Activated CD4-positive, alpha-beta T cell treated with anti-CD3 and anti-CD28 coated beads, Interleukin-2, Interleukin-6, amounts not matched to agents 100 ng/mL and 50 ng/mL, durations not matched to agents 16 hours and 8 hours (primary cell): ENCODE measurements at regions not wholly inside any gene's neighbourhood (a gene's known extent, or its start where the extent isn't known, plus 50 kb on each side); places are given as distances from the start of the nearest gene placed in this dataset.
"Not testable (repeated sequence)": the region's sequence is repeated elsewhere in the genome, so short reads cannot be mapped to it uniquely, and the experiment has no call there.

Experiments used
- DNase-seq: peaks from one replicate; pipeline ENCODE4 v3.0.0-alpha.2; 2020

DNA sequence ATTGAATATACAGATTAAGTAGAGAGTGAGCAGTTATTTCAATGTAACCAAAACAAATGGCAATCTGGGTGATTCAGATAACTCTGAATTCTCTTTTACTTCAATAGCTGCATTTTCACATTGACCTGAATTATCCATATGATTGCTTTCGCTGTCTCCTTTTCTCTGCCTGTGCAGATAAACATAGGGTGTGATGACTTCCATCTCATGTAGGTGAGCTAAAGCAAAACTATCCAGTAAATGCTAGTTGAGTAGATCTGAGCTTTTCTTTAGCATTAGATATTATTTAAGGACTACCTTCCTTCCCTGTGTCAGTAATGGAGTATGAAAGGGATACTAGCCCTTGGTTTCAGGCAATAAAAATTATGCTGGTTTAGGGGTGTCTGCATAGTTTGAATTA is 288.6 kb downstream of the OXSM start:
- DNase-seq = no peak

DNA sequence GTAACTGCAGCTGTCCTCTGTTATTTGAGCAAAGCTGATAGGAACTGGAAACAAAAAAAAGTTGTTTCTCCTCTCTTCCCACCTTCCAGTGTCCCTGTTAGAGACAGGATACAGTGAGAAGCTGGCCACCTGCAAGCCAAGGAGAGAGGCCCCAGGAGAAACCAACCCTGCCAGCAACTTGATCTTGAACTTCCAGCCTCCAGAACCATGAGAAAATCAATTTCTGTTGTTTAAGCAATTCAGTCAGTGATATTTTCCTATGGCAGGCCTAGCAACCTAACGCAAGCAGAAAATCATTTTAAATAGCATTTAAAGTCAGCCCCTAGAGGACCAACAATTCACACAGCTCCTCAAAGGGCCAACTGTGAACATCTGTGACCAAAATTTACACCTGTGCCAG is 291.3 kb downstream of the OXSM start:
- DNase-seq = no peak

DNA sequence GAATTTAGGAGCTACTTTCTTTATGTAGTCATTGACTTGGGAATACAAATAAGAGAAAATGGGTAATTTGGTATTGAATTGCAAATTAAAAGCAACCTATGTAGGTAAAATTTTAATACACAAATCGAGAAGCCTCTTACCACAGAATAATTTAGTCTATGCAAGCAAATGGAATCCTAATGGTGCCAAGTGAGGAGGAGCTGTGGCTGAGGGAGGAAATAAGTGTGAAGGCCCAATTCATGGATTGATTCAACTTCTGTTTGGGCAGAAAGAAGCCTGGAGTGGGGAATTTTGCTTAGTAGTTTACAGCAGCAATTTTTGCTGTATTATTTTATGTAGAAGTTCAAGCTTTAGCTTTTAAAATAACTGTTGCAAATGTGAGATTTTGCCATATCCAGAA is 291.9 kb downstream of the OXSM start:
- no peak for DNase-seq

DNA sequence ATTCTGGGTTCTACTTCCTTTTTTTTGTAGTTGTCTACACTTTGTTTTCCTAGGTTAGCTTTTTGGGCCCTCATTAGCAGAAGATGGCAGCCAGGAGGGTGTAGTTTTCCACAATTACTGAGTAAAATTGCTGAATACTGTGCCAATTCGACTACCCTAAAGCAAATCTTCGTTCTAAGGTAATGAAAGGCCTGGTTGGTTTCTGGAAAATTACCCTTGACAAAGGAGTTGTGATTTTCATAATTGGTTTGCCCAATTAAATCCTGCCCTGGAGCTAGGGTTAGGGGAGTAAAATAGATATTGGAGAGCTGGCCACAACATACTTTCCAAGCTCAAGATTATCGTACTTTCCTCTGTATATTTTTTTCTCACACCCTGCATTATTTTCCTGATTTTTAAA is 293.0 kb downstream of the OXSM start:
- no peak for DNase-seq

DNA sequence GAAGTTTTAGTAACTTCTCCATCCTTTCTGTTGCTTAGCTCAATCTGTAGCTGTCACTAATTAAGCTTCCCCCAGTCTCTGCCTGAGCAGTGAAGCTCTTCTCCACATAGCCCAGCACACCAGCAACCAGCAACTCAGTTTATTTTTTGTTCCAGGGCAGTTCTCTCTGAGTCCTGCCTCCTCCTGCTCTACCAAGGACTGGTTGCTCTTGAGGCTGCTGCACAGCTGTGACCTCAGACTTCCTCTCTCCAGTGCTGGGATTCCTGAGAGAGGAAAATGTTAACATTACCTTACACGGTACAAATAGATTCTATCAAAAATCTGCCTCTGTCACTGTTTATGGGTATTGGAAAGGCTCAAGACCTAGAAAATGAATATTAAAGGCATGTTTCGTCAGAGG is 294.7 kb downstream of the OXSM start:
- DNase-seq = no peak

DNA sequence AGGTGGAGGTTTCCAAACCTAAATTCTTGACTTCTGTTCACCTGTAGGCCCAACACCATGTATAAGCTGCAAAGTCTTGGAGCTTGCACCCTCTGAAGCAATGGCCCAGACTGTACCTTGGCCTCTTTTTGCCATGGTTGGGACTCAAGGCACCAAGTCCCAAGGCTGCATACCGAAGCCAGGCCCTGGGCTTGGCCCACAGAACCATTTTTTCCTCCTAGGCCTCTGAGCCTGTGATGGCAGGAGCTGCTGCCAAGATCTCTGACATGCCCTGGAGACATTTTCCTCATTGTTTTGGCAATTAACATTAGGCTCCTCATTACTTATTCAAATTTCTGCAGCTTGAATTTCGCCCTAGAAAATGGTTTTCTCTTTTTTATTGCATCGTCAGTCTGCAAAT is 297.9 kb downstream of the OXSM start:
- DNase-seq = no peak

DNA sequence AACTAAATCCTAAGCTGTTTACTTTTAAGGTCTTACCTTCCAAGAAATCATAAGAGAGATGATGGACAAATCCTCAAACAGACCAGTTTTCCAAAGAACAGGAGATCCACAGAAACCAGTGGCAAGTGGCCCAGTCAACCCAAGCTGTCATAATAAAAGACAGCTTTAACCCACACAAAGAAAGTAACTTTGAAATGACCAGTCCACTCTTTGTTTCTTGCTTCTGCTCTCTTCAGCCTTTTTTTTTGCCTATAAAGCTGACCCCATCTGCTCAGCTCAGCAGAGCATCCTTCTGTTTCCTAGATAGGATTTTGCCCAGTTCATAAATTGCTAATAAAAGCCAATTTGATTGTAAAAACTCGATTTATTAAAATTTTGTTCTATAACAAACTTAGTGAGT is 299.4 kb downstream of the OXSM start:
- DNase-seq = no peak

DNA sequence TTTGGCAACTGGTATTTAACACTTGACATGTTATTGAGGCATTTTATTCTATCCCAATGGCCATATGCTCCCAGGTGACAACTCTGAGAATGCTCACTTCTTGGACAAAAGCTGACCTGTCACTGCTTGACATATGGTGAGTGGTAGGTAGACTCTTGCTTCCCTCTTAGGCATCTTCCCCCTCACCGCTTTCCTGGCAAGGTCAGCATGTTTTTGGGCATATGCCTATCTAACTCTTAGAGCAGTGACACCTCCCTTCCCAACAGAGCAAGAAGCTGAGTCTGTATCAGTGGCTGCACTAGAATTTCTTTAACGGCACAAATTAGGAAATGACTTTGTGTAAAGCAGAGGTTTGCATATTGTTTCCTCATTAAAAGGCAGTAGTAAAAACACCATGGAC is 300.7 kb downstream of the OXSM start:
- no peak for DNase-seq

DNA sequence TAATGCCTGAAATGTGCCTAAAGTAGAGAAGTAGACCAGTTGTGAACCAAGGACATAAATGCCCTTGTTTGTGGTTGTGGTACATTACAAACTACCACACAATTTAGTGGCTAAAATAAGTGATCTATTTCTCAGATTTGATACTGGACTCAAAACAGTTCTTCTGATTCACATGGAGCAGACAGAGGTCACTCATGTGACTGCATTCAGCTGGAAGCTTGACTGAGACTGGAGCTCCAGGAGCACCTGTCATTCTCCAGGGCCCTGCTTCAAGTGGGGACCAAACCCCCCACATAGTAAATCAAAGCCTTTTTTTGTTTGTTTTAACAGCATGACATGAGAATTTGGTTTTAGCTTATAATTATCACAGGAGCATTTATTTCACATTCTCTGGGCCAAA is 301.2 kb downstream of the OXSM start:
- no peak for DNase-seq

DNA sequence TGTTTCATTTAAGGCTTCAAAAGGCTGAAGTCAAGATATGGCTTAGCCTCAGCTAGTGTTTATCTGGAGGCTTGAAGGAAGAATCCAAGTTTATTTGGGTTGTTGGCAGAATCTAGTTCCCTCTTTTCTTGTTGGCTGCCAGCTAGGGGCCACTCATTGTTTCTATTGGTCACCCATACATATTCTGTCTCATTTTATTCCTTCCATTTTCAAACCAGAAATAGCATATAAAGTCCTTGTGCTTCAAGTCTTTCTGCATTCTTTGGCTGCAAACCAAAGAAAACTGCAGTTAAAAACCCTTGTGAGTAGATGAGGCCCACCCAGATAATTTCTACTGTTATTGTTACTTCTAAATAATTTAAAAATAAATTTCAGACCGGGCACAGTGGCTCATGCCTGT is 301.7 kb downstream of the OXSM start:
- no peak for DNase-seq

DNA sequence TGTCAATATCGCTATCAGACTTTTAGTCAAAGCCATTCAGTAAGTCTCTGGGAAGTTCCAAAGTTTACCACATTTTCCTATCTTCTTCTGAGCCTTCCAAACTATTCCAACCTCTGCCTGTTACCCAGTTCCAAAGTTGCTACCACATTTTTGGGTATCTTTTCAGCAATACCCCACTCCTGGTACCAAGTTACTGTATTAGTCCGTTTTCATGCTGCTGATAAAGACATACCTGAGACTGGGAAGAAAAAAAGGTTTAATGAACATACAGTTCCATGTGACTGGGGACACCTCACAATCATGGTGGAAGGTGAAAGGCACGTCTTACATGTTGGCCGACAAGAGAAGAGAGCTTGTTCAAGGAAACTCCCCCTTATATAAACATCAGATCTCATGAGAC is 307.2 kb downstream of the OXSM start:
- DNase-seq = not testable (repeated sequence)

DNA sequence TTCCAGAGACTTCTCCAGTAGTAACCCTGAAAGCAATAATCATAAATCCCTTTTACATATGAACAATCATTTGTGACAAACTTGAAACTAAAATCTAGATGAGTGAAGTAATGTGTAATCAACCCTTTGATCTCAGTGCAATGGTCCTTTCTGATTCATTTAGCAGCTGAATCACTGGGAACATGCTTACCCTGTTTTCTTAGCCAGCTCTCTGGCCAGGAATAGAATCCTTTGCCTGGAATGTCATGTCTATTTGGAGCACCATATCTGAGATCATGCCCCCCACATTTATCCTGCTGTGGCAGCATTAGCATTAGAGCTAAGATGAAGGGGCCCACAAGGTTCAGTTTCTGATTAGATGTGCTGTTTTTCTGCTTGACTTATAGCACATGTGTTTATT is 309.8 kb downstream of the OXSM start:
- DNase-seq = no peak

DNA sequence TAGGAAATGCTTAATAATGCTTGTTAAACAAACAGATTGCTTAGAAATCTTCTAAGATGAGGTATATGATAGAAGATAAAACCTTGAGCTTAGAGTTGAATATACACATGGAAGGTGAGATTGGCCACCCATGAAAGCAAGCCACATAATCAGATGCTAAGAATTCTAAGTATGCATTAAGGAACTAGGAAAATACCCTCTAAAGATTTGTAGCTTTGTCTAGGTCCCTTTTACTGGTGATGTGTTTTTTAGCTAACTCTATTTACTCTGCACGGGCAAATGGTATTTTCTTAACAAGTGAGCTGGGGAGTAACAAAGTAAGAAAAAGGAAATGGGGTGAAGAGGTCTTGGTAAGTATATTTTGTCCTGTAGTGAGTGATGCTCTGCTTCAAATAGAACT is 310.3 kb downstream of the OXSM start:
- DNase-seq = no peak

DNA sequence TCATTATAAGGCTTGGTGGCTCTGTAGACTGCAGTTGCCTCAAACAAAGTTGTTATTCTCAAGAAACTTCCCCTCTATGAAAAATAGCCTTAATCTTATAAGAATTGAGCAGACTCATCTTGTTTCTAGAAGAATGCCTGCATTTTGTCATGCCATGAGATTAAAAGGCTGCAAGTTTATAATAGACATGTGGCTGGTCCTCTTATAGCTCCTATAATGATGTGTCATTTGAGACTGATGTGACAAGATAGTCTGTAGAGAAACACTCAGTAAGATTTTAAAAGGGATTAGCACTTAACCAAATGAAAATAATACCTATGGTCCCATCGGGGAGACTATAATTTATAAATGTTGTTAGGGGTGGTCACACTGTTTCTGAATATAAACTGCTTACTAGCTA is 312.5 kb downstream of the OXSM start:
- no peak for DNase-seq

DNA sequence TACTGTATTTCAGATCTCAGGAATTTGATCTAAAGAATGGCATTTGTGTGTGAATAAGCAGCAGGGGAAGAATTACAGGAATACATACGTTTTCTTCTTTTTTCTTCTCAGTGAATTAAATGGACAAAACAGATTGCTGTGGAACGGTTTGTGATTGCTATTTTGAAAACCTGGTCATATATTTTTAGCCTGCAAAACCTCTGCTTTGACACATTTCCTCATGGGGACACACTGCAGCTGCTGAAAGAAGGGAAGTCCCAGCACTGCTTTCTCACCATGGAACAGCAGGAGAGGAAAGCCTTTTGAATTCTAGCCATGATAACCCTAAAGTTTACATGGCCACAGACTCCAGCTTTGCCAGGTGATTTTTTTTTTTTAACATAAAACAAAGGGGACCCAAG is 315.0 kb downstream of the OXSM start:
- no peak for DNase-seq

DNA sequence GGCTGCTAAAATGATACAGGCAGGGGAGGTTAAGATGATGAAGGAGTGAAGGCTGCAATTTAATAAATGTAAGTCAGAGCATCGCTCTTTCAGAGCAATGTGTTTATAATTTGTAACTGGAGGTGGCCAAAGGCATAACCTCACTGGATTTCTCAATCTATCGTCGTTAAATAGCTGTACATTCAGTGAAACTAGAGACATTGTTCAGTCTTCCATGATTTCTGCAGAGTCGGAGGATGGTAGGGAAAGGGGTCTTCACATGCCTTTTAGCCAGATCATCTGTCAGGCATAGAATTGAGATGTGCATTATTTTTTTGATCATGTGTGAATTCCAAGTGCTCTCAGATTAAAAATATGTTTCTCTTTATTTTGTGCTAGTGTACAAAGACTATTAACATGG is 315.4 kb downstream of the OXSM start:
- DNase-seq = no peak

DNA sequence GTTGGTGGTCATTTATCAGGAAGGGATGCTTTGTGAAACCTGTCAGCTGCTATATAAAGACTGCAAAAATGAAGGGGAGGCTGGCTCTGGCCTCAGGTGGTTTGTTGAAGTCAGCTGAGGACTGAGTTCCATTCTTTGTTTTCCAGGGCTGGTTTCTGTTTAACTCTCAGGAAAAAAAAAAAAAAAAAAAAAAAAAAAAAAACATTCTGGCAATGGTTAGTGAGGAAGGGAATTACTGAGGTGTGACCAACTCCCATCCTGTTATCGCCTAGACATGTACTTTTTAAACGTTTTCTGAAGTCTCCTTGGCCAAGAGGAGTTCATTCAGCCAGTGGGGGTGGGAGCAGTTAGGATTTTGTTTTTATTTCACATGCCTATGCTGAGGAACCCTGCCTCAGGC is 316.3 kb downstream of the OXSM start:
- DNase-seq = no peak

DNA sequence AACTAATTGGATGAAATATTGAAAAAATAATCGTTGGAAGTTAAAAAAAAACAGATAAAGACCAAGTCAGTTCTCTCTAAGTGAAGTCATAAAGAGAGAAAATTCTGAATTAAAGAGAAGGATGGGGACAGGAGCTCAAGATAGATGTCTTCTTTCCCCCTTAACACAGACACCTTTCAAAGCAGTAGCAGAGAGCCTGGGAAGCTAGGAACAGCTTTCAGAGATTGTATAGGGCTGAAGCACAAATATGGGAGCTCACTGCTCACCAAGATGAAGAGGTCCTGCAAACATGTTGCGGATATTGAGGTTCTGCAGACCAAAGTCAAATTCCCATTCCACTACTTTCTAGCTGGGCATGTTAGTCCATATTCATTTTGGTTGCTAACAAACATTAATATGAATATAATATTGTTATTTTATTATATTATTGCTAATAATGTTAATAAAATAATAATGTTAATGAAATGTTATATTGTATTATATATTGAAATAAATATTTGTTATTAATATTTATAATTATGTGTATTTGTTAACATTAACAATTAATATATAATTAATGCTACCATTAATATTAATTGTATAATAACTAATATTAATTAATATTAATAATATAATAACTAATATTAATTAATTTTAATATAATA is 319.1 kb downstream of the OXSM start:
- no peak for DNase-seq

DNA sequence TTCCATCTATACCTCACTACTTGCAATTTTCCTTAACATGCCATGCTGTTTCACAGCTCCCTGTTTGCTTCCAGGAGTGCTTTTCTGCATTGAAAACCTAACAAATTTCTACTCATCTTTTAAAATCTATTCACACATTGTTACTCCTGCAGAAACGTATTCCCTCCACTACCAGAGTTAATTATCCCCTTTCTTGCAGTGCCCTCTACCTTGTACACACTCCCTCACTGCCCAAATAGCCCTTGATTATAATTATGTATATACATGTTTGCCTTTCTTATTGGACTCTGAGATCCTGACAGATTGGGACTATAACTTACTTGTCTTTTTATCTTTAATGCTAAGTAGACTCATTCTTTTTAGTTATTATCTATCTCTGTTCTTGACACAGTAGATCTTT is 325.0 kb downstream of the OXSM start:
- DNase-seq = no peak

DNA sequence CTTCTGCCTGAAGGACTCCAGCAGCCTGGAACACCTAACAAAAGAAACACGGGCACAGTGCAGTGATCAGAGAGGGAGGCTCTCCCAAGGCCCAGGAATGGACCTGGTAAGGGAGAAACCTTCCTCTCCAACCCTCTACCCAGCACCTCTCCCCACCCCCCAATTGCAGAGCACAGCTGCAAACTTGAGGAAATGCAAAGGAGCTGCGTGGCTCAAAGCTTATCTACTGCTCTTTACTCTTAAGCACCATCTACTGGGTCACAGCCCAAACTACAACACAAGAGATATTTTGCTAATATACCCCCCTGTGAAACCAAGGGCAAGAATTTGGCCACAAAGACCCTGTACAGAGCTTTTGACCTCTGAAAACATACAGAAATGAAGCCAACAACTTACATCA is 328.3 kb downstream of the OXSM start:
- DNase-seq = no peak

DNA sequence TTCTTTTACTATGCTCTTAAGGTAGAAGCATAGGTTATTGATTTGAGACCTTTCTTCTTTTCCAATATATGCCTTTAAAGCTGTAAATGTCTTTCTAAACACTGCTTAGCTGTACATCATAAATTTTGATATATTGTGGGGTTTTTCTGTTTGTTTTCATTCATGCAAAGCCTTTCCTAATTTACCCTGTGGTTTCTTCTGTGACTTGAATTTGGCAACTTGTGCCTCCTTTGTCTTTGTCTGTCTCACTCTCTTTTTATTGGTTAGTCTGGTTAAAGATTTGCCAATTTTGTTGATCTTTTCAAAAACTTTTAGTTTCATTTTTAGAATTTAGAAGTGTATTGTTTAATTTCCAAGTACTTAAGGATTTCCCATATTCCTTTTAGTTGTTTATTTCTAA is 343.1 kb downstream of the OXSM start:
- DNase-seq = no peak

DNA sequence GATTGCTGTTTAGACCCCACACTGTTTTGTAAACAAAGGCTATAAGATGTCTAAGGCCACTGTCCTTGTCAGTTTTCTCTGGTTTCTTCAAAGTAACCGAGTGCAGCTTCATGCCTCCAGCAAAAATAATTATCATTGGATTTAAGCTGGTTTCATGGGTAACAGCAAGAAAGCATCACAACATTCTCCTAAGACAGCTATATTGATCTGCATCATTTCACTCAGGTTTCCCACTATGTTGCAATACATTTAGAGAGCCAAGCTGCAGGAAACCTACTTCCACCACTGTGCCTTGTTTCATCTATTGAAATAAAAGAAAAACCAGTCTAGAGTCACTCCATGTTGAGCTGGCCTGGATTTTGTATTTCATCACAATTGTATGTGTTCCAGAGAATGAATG is 351.4 kb downstream of the OXSM start:
- DNase-seq = no peak

DNA sequence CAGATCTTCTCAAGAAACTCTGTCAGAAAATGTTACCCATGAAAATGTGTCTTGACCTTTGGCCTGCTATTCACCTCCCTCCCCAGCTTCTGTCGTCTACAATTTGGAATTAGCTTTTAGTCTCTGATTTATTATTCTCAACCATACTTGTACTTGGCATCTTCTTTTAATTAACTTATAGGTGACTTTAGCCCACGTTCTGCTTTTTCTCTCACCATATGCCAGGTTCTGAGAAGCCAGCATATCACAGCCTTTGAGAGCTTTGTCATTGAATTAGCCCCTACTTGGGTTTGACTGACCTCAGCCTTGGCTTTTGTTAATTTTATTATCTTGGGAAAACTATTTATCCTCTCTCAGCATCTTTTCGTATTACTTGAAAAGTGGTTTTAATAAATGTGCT is 355.9 kb downstream of the OXSM start:
- no peak for DNase-seq

DNA sequence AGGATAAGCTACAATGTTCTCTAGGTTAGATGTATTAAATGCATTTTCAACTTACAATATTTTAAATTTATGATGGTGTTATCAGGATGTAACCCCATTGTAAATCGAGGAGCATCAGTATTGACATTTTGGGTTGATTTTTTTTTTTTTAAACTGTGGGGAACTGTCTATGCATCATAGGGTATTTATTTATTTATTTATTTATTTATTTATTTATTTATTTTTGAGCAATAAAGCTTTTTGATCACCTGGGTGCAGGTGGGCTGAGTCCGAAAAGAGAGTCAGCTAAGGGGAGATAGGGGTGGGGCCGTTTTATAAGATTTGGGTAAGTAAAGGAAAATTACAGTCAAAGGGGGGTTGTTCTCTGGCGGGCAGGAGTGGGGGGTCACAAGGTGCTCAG is 367.5 kb downstream of the OXSM start:
- DNase-seq = not testable (repeated sequence)

DNA sequence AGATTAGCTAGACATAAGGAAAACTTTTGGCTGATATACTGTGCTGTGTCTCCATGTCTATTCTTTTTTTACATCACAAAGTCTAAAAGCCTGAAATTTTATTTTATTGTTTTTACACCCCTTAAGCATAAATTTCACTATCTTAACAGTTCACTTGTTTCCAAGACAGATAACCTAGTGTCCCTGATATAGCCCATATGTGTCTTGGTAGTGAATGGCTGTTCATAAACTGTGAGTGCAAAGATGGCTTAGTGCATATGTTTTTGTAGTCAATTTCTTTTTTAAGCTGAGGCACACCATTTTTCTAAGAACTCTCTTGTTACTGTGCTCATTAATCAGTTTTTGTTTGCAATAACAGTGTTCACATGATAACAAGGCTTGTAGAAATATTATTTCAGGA is 381.1 kb downstream of the OXSM start:
- DNase-seq = no peak

DNA sequence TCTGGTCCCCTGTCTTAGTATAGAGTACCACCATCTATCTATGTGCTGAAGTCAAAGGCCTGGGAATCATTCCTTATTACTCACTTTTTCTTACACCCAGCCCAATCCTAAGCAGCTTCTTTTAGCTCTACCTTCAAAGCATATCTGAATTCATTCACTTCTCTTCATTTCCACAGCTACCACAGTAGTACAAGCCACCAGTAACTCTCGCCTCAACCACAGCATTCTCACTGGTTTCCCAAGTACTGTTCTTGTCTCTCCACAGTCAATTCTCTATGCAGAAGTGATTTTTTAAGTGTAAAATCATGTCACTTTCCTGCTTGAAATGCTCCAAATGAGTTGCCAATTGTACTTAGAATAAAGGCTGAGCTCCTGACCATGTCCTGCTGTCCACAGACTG is 401.7 kb downstream of the OXSM start:
- DNase-seq = no peak
